BJ (cell line): ENCODE measurements at regions not wholly inside any gene's neighbourhood (a gene's known extent, or its start where the extent isn't known, plus 50 kb on each side); places are given as distances from the start of the nearest gene placed in this dataset.

Experiments
- CTCF ChIA-PET: fragments of 350-600 bp; formaldehyde crosslinking; extraction: SDS; loops from one replicate; lab custom pipeline; 2021; ENCODE audit warnings: antibody characterized with exemption, inconsistent platforms; lab: Yijun Ruan, JAX
- POLR2A ChIA-PET: fragments of 300-600 bp; sonication (Branson Sonifier 250); formaldehyde crosslinking; extraction: SDS; loops from one replicate; lab custom pipeline; 2021; ENCODE audit warnings: antibody characterized with exemption; lab: Charles Lee
- DNase-seq: peaks from one replicate; pipeline ENCODE4 v3.0.0-alpha.2; 2011; ENCODE audit warnings: low read depth
- H3K27me3 ChIP-seq: 2 replicates; pipeline ENCODE4 v1.6.0; 2011; ENCODE audit warnings: low read length; ENCODE audit not compliant: control insufficient read depth, insufficient read depth
- H3K36me3 ChIP-seq: 2 replicates; pipeline ENCODE4 v1.5.1; 2011; ENCODE audit warnings: low read length; ENCODE audit not compliant: control insufficient read depth, insufficient read depth
- H3K4me3 ChIP-seq: 2 replicates; pipeline ENCODE4 v1.5.1; 2011; ENCODE audit warnings: low read depth, mild to moderate bottlenecking, control low read depth, low read length
- CTCF ChIP-seq: IDR thresholded peaks from 2 replicates; pipeline ENCODE4 v1.5.1; 2011; ENCODE audit warnings: low read depth, mild to moderate bottlenecking, control low read depth, inconsistent platforms, low read length, moderate library complexity; ENCODE audit not compliant: insufficient read depth

GRCh38 chr12:84436134-84436533 is 476.5 kb downstream of the SLC6A15 start:
- ChIA-PET CTCF (no interaction called here), POLR2A (no interaction called here)
- TF ChIP-seq CTCF: no peak
- DNase-seq: no peak
- no peak overlapping the region for H3K4me3 ChIP-seq
- no peaks in the 10 kb centered on the region for H3K27me3 ChIP-seq
- no peaks in the 10 kb centered on the region for H3K36me3 ChIP-seq

GRCh38 chr12:84435682-84436081 is 476.9 kb downstream of the SLC6A15 start:
- CTCF ChIA-PET: interaction anchor here (1.1 kb wide), 1 partner anchor 10 kb away, joined by 3 read pairs; no protein-coding TSS in a partner anchor
- Histone ChIP-seq H3K4me3 (no peak overlapping the region), H3K36me3 (no peaks in the 10 kb centered on the region), H3K27me3 (no peaks in the 10 kb centered on the region)
- POLR2A ChIA-PET: no interaction called here
- no peak for DNase-seq
- no peak for TF ChIP-seq CTCF

DNA sequence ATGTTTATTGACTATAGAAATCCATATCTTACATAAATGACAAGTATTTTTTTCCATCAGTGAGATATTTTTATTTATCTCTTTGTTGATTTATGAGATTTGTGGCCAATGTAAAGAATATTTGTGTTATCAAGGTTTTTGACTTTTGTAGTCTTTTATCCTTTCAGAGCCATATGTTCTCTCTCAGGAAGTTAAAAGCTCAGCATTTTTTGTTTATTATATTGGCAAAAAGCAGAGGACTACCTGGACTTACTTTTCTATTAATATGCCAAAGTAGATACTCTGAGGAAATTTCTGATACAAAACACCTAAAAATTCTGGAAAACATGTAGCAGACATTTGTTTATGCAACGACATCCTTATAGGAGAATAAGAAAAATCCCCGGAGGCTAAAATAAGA is 490.3 kb downstream of the SLC6A15 start:
- CTCF ChIA-PET: no interaction called here
- TF ChIP-seq CTCF: no peak

DNA sequence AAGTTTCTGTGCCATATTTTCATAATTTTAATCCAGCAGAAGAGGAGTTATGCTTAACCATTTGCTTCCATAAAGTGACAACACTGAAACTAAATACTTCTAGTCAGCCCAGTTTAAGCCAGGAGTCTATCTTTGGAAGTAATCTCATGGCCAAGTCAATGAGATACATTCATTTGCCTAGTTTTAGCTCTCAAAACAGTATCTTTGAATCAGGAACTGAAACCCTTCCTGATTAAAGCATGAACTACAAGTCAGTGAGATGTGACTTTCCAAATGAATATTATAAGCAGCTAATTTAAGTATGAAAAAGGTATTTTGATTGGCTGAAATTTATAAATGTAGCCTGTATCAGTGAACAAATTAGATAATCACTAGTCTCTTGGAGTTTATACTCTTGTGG is 491.5 kb downstream of the SLC6A15 start:
- no peak for TF ChIP-seq CTCF
- Histone ChIP-seq H3K27me3 (no peaks in the 10 kb centered on the region), H3K4me3 (no peak overlapping the region), H3K36me3 (no peaks in the 10 kb centered on the region)
- POLR2A ChIA-PET: no interaction called here
- DNase-seq: no peak
- CTCF ChIA-PET: no interaction called here

More for the DNA sequence above, 490.3 kb downstream of the SLC6A15 start:
- Histone ChIP-seq H3K4me3 (no peak overlapping the region), H3K27me3 (no peaks in the 10 kb centered on the region), H3K36me3 (no peaks in the 10 kb centered on the region)
- POLR2A ChIA-PET: no interaction called here
- no peak for DNase-seq

DNA sequence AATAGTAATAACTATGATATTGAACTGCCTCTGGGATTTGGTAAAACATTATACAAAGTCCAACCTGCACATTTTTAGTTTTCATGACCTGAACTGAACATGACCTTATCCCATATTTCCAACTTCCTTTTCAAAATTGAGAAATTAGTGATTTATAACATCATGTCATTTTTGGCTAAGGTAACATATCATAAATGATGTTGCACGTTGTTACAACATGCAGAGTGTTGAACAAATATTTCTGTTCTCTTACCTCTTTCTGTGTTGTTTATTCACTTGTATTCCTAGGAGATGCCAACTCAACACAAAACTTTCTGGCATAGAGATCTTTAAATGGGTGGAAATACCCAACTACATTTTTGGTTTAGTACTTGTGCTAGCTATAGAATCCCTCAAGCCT is 496.0 kb downstream of the SLC6A15 start:
- no peak for DNase-seq
- ChIA-PET CTCF (no interaction called here), POLR2A (no interaction called here)
- no peaks in the 10 kb centered on the region for H3K27me3 ChIP-seq
- H3K4me3 ChIP-seq: no peak overlapping the region
- TF ChIP-seq CTCF: no peak
- H3K36me3 ChIP-seq: no peaks in the 10 kb centered on the region
